ENCODE measurements at regions not wholly inside any gene's neighbourhood (a gene's known extent, or its start where the extent isn't known, plus 50 kb on each side); places are given as distances from the start of the nearest gene placed in this dataset.

DNA sequence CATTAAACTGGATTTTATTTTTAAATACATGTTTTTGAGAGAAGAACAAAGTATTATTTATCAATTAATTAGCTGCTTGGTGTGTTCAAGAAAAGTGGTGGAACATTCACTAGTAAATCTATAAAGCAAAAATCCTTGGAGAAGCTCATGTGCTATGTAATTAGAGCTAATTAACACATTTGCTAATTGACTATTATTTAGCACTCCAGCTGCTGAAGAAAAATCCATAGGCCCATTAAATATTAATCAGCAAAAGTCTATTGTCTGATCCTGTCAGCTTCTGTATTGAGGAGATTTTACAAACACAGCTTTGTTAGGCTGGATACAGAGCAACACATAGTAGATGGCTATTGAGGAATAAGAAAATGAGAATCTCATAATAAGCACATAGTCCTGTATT is 336.1 kb downstream of the RBM43 start:
- DNase-seq = no peak
- no peak overlapping the region for H3K4me3 Mint-ChIP-seq (ENCODE audit: unreplicated experiment)
- H3K36me3 ChIP-seq (ENCODE audit: control insufficient read depth, insufficient read depth, low read length) = no peaks in the 10 kb centered on the region
- TF ChIP-seq CTCF (IDR thresholded peaks at IDR 0.05; ENCODE audit: insufficient read depth in 1 of 2, low read depth in 1 of 2, low read length in 1 of 2, severe bottlenecking in 1 of 2, unreplicated experiment in 1 of 2) = no peak
- ChIA-PET CTCF (interaction anchor here (0.6 kb wide), 1 partner anchor 363 kb away, joined by 3 read pairs; no protein-coding TSS in a partner anchor), POLR2A (no interaction called here)
- no peak overlapping the region for H3K27ac Mint-ChIP-seq (ENCODE audit: unreplicated experiment)
- intact Hi-C loops (cut with micrococcal nuclease; ENCODE audit: unreplicated experiment) = no loop called here
- no peaks in the 10 kb centered on the region for H3K4me1 ChIP-seq
- no TSS peak for BruUV-seq (replicated peaks)
- peaks cover 8% of the 10 kb centered on the region for H3K27me3 Mint-ChIP-seq (ENCODE audit: insufficient read depth, unreplicated experiment)
- H3K27me3 ChIP-seq (replicated peaks; ENCODE audit: control insufficient read depth, insufficient read depth, low read length) = no peaks in the 10 kb centered on the region
- H3K9me3 Mint-ChIP-seq (ENCODE audit: unreplicated experiment) = no peaks in the 10 kb centered on the region
- H3K4me1 Mint-ChIP-seq (ENCODE audit: low read depth, unreplicated experiment) = no peaks in the 10 kb centered on the region
- H3K4me3 ChIP-seq (ENCODE audit: low read depth, low read length) = no peak overlapping the region
- no peaks in the 10 kb centered on the region for H3K9me3 ChIP-seq
- H3K36me3 Mint-ChIP-seq (ENCODE audit: insufficient read depth, unreplicated experiment) = no peaks in the 10 kb centered on the region

GRCh38 chr2:150924878-150925277 is 336.8 kb downstream of the RBM43 start:
- intact Hi-C loops (cut with micrococcal nuclease; ENCODE audit: unreplicated experiment) = no loop called here
- H3K27me3 Mint-ChIP-seq (ENCODE audit: insufficient read depth, unreplicated experiment) = peaks cover 8% of the 10 kb centered on the region
- Histone ChIP-seq H3K4me1 (no peaks in the 10 kb centered on the region), H3K27me3 (replicated peaks; ENCODE audit: control insufficient read depth, insufficient read depth, low read length) (no peaks in the 10 kb centered on the region), H3K9me3 (no peaks in the 10 kb centered on the region), H3K4me3 (ENCODE audit: low read depth, low read length) (no peak overlapping the region), H3K36me3 (ENCODE audit: control insufficient read depth, insufficient read depth, low read length) (no peaks in the 10 kb centered on the region)
- ChIA-PET CTCF (no interaction called here), POLR2A (no interaction called here)
- no peak overlapping the region for H3K4me3 Mint-ChIP-seq (ENCODE audit: unreplicated experiment)
- no peak overlapping the region for H3K27ac Mint-ChIP-seq (ENCODE audit: unreplicated experiment)
- H3K36me3 Mint-ChIP-seq (ENCODE audit: insufficient read depth, unreplicated experiment) = no peaks in the 10 kb centered on the region
- no TSS peak for BruUV-seq (replicated peaks)
- DNase-seq = no peak
- no peaks in the 10 kb centered on the region for H3K9me3 Mint-ChIP-seq (ENCODE audit: unreplicated experiment)
- no peaks in the 10 kb centered on the region for H3K4me1 Mint-ChIP-seq (ENCODE audit: low read depth, unreplicated experiment)
- TF ChIP-seq CTCF (IDR thresholded peaks at IDR 0.05; ENCODE audit: insufficient read depth in 1 of 2, low read depth in 1 of 2, low read length in 1 of 2, severe bottlenecking in 1 of 2, unreplicated experiment in 1 of 2) = no peak

GRCh38 chr2:150919901-150920300 is 341.8 kb downstream of the RBM43 start:
- ChIA-PET POLR2A (no interaction called here), CTCF (no interaction called here)
- Mint-ChIP-seq H3K9me3 (ENCODE audit: unreplicated experiment) (no peaks in the 10 kb centered on the region), H3K27me3 (ENCODE audit: insufficient read depth, unreplicated experiment) (peaks cover 6% of the 10 kb centered on the region), H3K4me3 (ENCODE audit: unreplicated experiment) (no peak overlapping the region), H3K4me1 (ENCODE audit: low read depth, unreplicated experiment) (no peaks in the 10 kb centered on the region), H3K36me3 (ENCODE audit: insufficient read depth, unreplicated experiment) (no peaks in the 10 kb centered on the region), H3K27ac (ENCODE audit: unreplicated experiment) (no peak overlapping the region)
- Histone ChIP-seq H3K36me3 (ENCODE audit: control insufficient read depth, insufficient read depth, low read length) (no peaks in the 10 kb centered on the region), H3K9me3 (no peaks in the 10 kb centered on the region), H3K27me3 (replicated peaks; ENCODE audit: control insufficient read depth, insufficient read depth, low read length) (no peaks in the 10 kb centered on the region), H3K4me3 (ENCODE audit: low read depth, low read length) (no peak overlapping the region), H3K4me1 (no peaks in the 10 kb centered on the region)
- BruUV-seq (replicated peaks) = no TSS peak
- no peak for TF ChIP-seq CTCF (IDR thresholded peaks at IDR 0.05; ENCODE audit: insufficient read depth in 1 of 2, low read depth in 1 of 2, low read length in 1 of 2, severe bottlenecking in 1 of 2, unreplicated experiment in 1 of 2)
- DNase-seq = no peak
- intact Hi-C loops (cut with micrococcal nuclease; ENCODE audit: unreplicated experiment) = no loop called here
